DND-41 (cell line): ENCODE measurements at regions not wholly inside any gene's neighbourhood (a gene's known extent, or its start where the extent isn't known, plus 50 kb on each side); places are given as distances from the start of the nearest gene placed in this dataset.

Experiments used
- CTCF ChIP-seq: IDR thresholded peaks from 2 replicates; pipeline ENCODE4 v1.5.1; 2012; ENCODE audit warnings: borderline replicate concordance, low read length, moderate library complexity, mild to moderate bottlenecking; ENCODE audit not compliant: poor library complexity, severe bottlenecking; ENCODE audit errors: extremely low read depth
- EZH2 ChIP-seq: IDR thresholded peaks from 3 replicates; pipeline ENCODE4 v1.6.1; 2012; ENCODE audit warnings: borderline replicate concordance, low read depth, mild to moderate bottlenecking, moderate library complexity, low read length, inconsistent platforms; ENCODE audit not compliant: severe bottlenecking

- TF ChIP-seq CTCF = no peak
- TF ChIP-seq EZH2 = no peak
Observed at GRCh38 chr6:14625173-14625895, 507.8 kb downstream of the CD83 start.
